GM12891 (cell line): ENCODE measurements at regions not wholly inside any gene's neighbourhood (a gene's known extent, or its start where the extent isn't known, plus 50 kb on each side); places are given as distances from the start of the nearest gene placed in this dataset.
"Not testable (repeated sequence)": the region's sequence is repeated elsewhere in the genome, so short reads cannot be mapped to it uniquely, and the experiment has no call there.

ENCODE experiments used
- POLR2A ChIP-seq: IDR thresholded peaks from 2 replicates; pipeline ENCODE4 v1.6.1; 2011; ENCODE audit warnings: low read depth, low read length, control low read depth
- POLR2AphosphoS5 ChIP-seq: IDR thresholded peaks from 2 replicates; pipeline ENCODE4 v1.6.1; 2011; ENCODE audit warnings: low read depth, low read length, control low read depth
- SPI1 ChIP-seq: IDR thresholded peaks from 2 replicates; pipeline ENCODE4 v1.6.1; 2011; ENCODE audit warnings: low read depth, low read length, control low read depth
- TAF1 ChIP-seq: IDR thresholded peaks from 2 replicates; pipeline ENCODE4 v1.6.1; 2011; ENCODE audit warnings: low read depth, low read length, control low read depth

GRCh38 chr2:208773074-208773473 lies 366.5 kb downstream of the PTH2R start:
- not testable (repeated sequence) for TF ChIP-seq POLR2A, POLR2AphosphoS5, TAF1, SPI1
